SK-N-MC (cell line): ENCODE measurements at regions not wholly inside any gene's neighbourhood (a gene's known extent, or its start where the extent isn't known, plus 50 kb on each side); places are given as distances from the start of the nearest gene placed in this dataset.
"Not testable (repeated sequence)": the region's sequence is repeated elsewhere in the genome, so short reads cannot be mapped to it uniquely, and the experiment has no call there.

Source experiments
- DNase-seq: peaks from one replicate; pipeline ENCODE4 v3.0.0-alpha.2; 2011; ENCODE audit warnings: low read depth, low spot score
- H3K27ac ChIP-seq: fragments of 200-600 bp; sonication (generic); 2 replicates; pipeline ENCODE4 v1.5.1; 2016; ENCODE audit warnings: mixed run types
- H3K36me3 ChIP-seq: fragments of 200-600 bp; sonication (generic); 2 replicates; pipeline ENCODE4 v1.6.1; 2017; ENCODE audit warnings: antibody characterized with exemption, low read length, mixed read lengths; ENCODE audit not compliant: insufficient read depth
- H3K4me3 ChIP-seq: fragments of 200-600 bp; sonication (generic); 2 replicates; pipeline ENCODE4 v1.5.1; 2016
- H3K9ac ChIP-seq: fragments of 200-600 bp; sonication (generic); 2 replicates; pipeline ENCODE4 v1.8.0; 2017; ENCODE audit warnings: mixed run types, mixed read lengths; ENCODE audit not compliant: insufficient read length
- H3K9me3 ChIP-seq: fragments of 200-600 bp; sonication (generic); 2 replicates; pipeline ENCODE4 v1.6.1; 2017; ENCODE audit warnings: low read depth, mild to moderate bottlenecking, antibody characterized with exemption, low read length, moderate library complexity, mixed read lengths
- EZH2 ChIP-seq: fragments of 200-600 bp; sonication (generic); IDR thresholded peaks from one replicate; pipeline ENCODE4 v1.6.1; 2017; ENCODE audit warnings: antibody characterized with exemption
- FOXP2 ChIP-seq: optimal IDR thresholded peaks from 2 replicates; pipeline ENCODE3; 2011; ENCODE audit warnings: mild to moderate bottlenecking, moderate library complexity; ENCODE audit not compliant: insufficient read depth; ENCODE audit errors: extremely low read length, control extremely low read depth
- POLR2AphosphoS5 ChIP-seq: IDR thresholded peaks from 2 replicates; pipeline ENCODE4 v1.6.1; 2012; ENCODE audit warnings: mild to moderate bottlenecking, low read depth, low read length, borderline replicate concordance

- Histone ChIP-seq H3K36me3 (no peaks in the 10 kb centered on the region), H3K9ac (no peak overlapping the region), H3K27ac (no peak overlapping the region), H3K4me3 (no peak overlapping the region), H3K9me3 (no peaks in the 10 kb centered on the region)
- TF ChIP-seq POLR2AphosphoS5, result no peak
- TF ChIP-seq FOXP2, result no peak
- no peak for TF ChIP-seq EZH2
- DNase-seq, result no peak
These were observed 650.8 kb upstream of the SGO1 start for GRCh38 chr3:20836801-20837200.

DNA sequence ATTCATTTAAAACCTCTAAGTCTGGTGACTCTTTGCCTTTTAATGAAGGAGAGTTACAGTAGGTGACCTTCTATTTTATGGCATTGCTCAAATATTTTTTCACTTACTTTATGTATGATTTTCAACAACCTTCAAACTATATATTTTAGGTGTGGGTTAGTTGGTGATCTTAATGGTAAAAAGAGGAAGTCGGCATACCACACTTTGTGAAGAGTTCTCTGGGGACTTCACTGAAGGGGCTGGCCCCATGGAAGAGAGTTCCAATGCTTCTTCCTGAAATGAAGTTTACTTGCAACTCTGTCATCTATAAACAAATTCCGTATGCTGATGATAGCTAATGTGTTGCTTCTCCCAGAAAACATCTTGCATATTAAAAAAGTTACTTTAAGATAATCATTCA is 647.0 kb upstream of the SGO1 start:
- H3K27ac ChIP-seq, result no peak overlapping the region
- no peaks in the 10 kb centered on the region for H3K9me3 ChIP-seq
- DNase-seq, result no peak
- H3K36me3 ChIP-seq, result no peaks in the 10 kb centered on the region
- no peak overlapping the region for H3K9ac ChIP-seq
- TF ChIP-seq FOXP2, result no peak
- no peak for TF ChIP-seq POLR2AphosphoS5
- TF ChIP-seq EZH2, result no peak
- H3K4me3 ChIP-seq, result no peak overlapping the region

DNA sequence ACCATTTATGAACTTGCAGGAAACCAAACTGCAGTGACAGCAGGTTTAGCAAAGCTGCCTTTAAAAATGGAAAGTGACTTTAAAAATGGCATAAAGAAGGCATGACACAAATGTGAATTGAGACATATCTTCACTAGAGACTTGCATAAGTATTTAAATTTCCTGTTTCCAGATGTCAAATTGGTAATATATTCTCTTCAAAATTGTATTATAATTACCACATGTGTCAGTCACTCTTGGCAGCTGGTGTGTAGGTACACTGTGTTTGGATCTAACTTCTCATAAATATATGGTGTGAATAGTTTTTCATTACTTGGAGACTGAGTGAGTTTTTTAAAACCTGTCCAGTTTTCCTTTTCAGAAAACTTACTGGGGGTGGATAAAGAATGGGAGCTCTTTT is 636.2 kb upstream of the SGO1 start:
- Histone ChIP-seq H3K9ac (no peak overlapping the region), H3K9me3 (no peaks in the 10 kb centered on the region), H3K36me3 (no peaks in the 10 kb centered on the region), H3K27ac (no peak overlapping the region), H3K4me3 (no peak overlapping the region)
- TF ChIP-seq POLR2AphosphoS5 (no peak), EZH2 (no peak), FOXP2 (no peak)
- no peak for DNase-seq

GRCh38 chr3:20820872-20821271 is 634.9 kb upstream of the SGO1 start:
- H3K27ac ChIP-seq, H3K4me3 ChIP-seq, H3K9me3 ChIP-seq, DNase-seq, H3K36me3 ChIP-seq, H3K9ac ChIP-seq: not testable (repeated sequence)

GRCh38 chr3:20811631-20812030 is 625.6 kb upstream of the SGO1 start:
- Histone ChIP-seq H3K4me3 (no peak overlapping the region), H3K9me3 (no peaks in the 10 kb centered on the region), H3K9ac (no peak overlapping the region), H3K36me3 (no peaks in the 10 kb centered on the region), H3K27ac (no peak overlapping the region)
- no peak for TF ChIP-seq EZH2
- no peak for TF ChIP-seq POLR2AphosphoS5
- no peak for TF ChIP-seq FOXP2
- DNase-seq, result no peak

- Histone ChIP-seq H3K9me3 (no peaks in the 10 kb centered on the region), H3K36me3 (no peaks in the 10 kb centered on the region), H3K27ac (no peak overlapping the region), H3K9ac (no peak overlapping the region), H3K4me3 (no peak overlapping the region)
- DNase-seq, result no peak
- no peak for TF ChIP-seq EZH2
- TF ChIP-seq POLR2AphosphoS5, result no peak
- TF ChIP-seq FOXP2, result no peak
These were observed 625.0 kb upstream of the SGO1 start for GRCh38 chr3:20811006-20811405.

GRCh38 chr3:20810555-20810954 is 624.5 kb upstream of the SGO1 start:
- no peak for DNase-seq
- Histone ChIP-seq H3K9me3 (no peaks in the 10 kb centered on the region), H3K36me3 (no peaks in the 10 kb centered on the region), H3K27ac (no peak overlapping the region), H3K9ac (no peak overlapping the region), H3K4me3 (no peak overlapping the region)
- no peak for TF ChIP-seq EZH2

- TF ChIP-seq EZH2, result no peak
- TF ChIP-seq POLR2AphosphoS5, result no peak
- TF ChIP-seq FOXP2, result no peak
- Histone ChIP-seq H3K4me3 (no peak overlapping the region), H3K9me3 (no peaks in the 10 kb centered on the region), H3K36me3 (no peaks in the 10 kb centered on the region), H3K27ac (no peak overlapping the region), H3K9ac (no peak overlapping the region)
- no peak for DNase-seq
These were observed 623.4 kb upstream of the SGO1 start for GRCh38 chr3:20809356-20809755.

GRCh38 chr3:20808864-20809263 is 622.9 kb upstream of the SGO1 start:
- TF ChIP-seq FOXP2 (no peak), EZH2 (no peak), POLR2AphosphoS5 (no peak)
- Histone ChIP-seq H3K9ac (no peak overlapping the region), H3K9me3 (no peaks in the 10 kb centered on the region), H3K4me3 (no peak overlapping the region), H3K27ac (no peak overlapping the region), H3K36me3 (no peaks in the 10 kb centered on the region)
- DNase-seq, result no peak
